RWPE1 (cell line): ENCODE measurements at regions not wholly inside any gene's neighbourhood (a gene's known extent, or its start where the extent isn't known, plus 50 kb on each side); places are given as distances from the start of the nearest gene placed in this dataset.

Experiments
- CTCF ChIA-PET: fragments of 350-600 bp; sonication (Branson Sonifier 250); formaldehyde crosslinking; extraction: SDS; loops from one replicate; lab custom pipeline; 2021; lab: Yijun Ruan, JAX
- POLR2A ChIA-PET: fragments of 400-600 bp; formaldehyde crosslinking; extraction: SDS; loops from one replicate; lab custom pipeline; 2020; ENCODE audit warnings: antibody characterized with exemption; ENCODE audit not compliant: low non-redundant PET; lab: Yijun Ruan, JAX
- DNase-seq: peaks from one replicate; pipeline ENCODE4 v3.0.0; 2012; ENCODE audit warnings: low spot score
- H3K27ac ChIP-seq: fragments of 450-650 bp; 2 replicates; pipeline ENCODE4 v1.5.1; 2017
- CTCF ChIP-seq: fragments of 450-650 bp; conservative IDR thresholded peaks from 2 replicates; pipeline ENCODE4 v1.5.1; 2017; ENCODE audit warnings: low read depth, mild to moderate bottlenecking

GRCh38 chr5:3801967-3802366 is 206.3 kb downstream of the IRX1 start:
- TF ChIP-seq CTCF, result no peak
- ChIA-PET CTCF (no interaction called here), POLR2A (no interaction called here)
- no peak overlapping the region for H3K27ac ChIP-seq
- DNase-seq, result no peak

DNA sequence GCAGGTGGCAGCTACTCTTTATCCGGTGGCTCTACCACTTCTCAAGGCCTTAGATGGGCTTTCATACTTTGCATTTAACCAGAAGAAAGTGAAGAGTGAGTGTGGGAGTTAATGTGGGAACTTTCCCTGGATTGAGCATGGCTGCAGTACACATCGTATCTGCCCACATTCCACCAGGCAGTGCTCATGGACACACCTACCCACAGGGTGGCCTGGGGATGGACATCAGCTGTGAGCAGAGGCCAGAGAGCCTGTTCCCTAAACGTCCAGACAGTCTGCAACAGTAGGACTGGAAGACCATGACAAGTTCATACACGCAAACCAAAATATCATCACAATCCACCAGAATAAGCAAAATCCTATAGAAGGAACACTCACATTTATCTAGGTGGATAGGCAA is 213.8 kb downstream of the IRX1 start:
- ChIA-PET CTCF (no interaction called here), POLR2A (no interaction called here)
- no peak for DNase-seq
- no peak overlapping the region for H3K27ac ChIP-seq
- TF ChIP-seq CTCF, result no peak

- no peak for TF ChIP-seq CTCF
- ChIA-PET CTCF (no interaction called here), POLR2A (no interaction called here)
- no peak for DNase-seq
- no peak overlapping the region for H3K27ac ChIP-seq
Observed at GRCh38 chr5:3811116-3811515, 215.5 kb downstream of the IRX1 start.

- no peak overlapping the region for H3K27ac ChIP-seq
- ChIA-PET CTCF (no interaction called here), POLR2A (no interaction called here)
- no peak for DNase-seq
- TF ChIP-seq CTCF, result no peak
Observed at GRCh38 chr5:3818624-3819023, 223.0 kb downstream of the IRX1 start.

GRCh38 chr5:3825531-3826451 is 230.2 kb downstream of the IRX1 start:
- ChIA-PET POLR2A (no interaction called here), CTCF (interaction anchor here (0.5 kb wide), 1 partner anchor 63 kb away, joined by 4 read pairs; no protein-coding TSS in a partner anchor)
- DNase-seq, result no peak
- no peak overlapping the region for H3K27ac ChIP-seq
- no peak for TF ChIP-seq CTCF

DNA sequence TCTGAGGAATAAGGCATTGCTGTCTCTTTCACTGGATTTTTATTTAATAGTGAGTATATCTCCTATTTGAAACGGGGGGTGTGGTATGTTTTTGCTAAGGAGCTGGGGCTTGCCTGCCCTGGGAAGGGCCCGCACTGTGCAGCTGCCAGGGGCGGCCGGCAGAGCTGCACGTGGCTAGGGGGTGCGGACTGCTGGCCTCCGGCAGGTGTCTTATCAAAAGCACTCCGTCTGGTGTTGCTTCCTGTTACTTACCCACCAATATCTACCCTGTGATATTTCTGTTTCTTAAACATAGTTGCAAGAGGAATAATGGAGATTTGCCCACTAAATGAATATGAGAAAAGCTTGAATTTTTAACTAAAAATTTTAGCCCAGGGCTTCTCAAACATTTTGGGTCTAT is 232.0 kb downstream of the IRX1 start:
- ChIA-PET CTCF (no interaction called here), POLR2A (no interaction called here)
- DNase-seq, result no peak
- no peak for TF ChIP-seq CTCF
- no peak overlapping the region for H3K27ac ChIP-seq
